ENCODE measurements at regions not wholly inside any gene's neighbourhood (a gene's known extent, or its start where the extent isn't known, plus 50 kb on each side); places are given as distances from the start of the nearest gene placed in this dataset.

DNA sequence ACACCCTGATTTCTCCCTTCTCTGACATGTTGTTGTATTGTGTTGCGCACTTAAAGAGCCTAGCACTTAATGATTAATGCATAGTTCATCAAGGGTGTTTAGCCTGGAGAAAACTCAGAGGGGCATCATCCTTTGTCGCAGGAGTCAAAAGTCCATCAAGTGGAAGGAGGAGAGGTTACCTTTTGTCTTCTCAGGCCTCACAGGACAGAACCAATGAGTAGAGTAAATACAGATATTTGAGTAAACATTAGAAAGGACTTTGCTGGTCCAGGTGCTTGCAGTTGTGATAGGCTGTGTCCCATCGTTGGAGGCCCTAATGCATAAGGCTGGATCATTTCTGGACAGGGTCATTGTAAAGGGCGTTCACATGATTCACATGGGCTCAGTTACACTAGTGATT is 430.9 kb downstream of the PCNX1 start:
- TF ChIP-seq, protein P1, sequence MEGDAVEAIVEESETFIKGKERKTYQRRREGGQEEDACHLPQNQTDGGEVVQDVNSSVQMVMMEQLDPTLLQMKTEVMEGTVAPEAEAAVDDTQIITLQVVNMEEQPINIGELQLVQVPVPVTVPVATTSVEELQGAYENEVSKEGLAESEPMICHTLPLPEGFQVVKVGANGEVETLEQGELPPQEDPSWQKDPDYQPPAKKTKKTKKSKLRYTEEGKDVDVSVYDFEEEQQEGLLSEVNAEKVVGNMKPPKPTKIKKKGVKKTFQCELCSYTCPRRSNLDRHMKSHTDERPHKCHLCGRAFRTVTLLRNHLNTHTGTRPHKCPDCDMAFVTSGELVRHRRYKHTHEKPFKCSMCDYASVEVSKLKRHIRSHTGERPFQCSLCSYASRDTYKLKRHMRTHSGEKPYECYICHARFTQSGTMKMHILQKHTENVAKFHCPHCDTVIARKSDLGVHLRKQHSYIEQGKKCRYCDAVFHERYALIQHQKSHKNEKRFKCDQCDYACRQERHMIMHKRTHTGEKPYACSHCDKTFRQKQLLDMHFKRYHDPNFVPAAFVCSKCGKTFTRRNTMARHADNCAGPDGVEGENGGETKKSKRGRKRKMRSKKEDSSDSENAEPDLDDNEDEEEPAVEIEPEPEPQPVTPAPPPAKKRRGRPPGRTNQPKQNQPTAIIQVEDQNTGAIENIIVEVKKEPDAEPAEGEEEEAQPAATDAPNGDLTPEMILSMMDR (IDR thresholded peaks at IDR 0.05; ENCODE audit: low read depth, low read length) = no peak
- TF ChIP-seq POLR2A (IDR thresholded peaks at IDR 0.05; ENCODE audit: extremely low read depth, insufficient read length) = no peak

Data from NB4 (cell line).